K562 (cell line): ENCODE measurements at regions not wholly inside any gene's neighbourhood (a gene's known extent, or its start where the extent isn't known, plus 50 kb on each side); places are given as distances from the start of the nearest gene placed in this dataset.
"Not testable (repeated sequence)": the region's sequence is repeated elsewhere in the genome, so short reads cannot be mapped to it uniquely, and the experiment has no call there.

Experiments used
- ATAC-seq: fragments of 200-7000 bp; cut with Tn5 transposase; 3 replicates; pipeline ENCODE4 v1.9.1; 2020; ENCODE audit warnings: moderate library complexity
- BruUV-seq: library from RNA; stranded (reverse); fragments of 400-500 nt; replicated peaks from 2 replicates; lab custom pipeline; 2021; lab: Mats Ljungman, UMichigan
- CTCF ChIA-PET: fragments of 300-600 bp; formaldehyde crosslinking; extraction: SDS; loops from one replicate; lab custom pipeline; 2021; ENCODE audit warnings: low intra/inter-chr PET ratio; lab: Yijun Ruan, JAX
- POLR2A ChIA-PET: fragments of 300-600, 350-650 bp; sonication (Branson Sonifier 250); formaldehyde crosslinking; extraction: SDS; loops from one replicate; lab custom pipeline; 2021; ENCODE audit warnings: antibody characterized with exemption, inconsistent platforms; lab: Yijun Ruan, JAX
- DNase-seq, 4 experiments: peaks; one replicate each; pipeline versions ENCODE4 v3.0.0 to v3.0.0-alpha.2; 2011 to 2018; ENCODE audit warnings: low spot score in 3 of 4, mixed read lengths in 3 of 4; ENCODE audit errors: extremely low read depth in 1 of 4
- FAIRE-seq: peaks from 2 replicates; lab custom pipeline; 2011; peaks lifted over from hg19 to GRCh38; lab: Jason Lieb, UNC
- H2AFZ ChIP-seq: 2 replicates; pipeline ENCODE4 v1.6.0; 2011; ENCODE audit warnings: low read depth, low read length, control low read depth, inconsistent platforms
- H3K27ac ChIP-seq: fragments of 200-600 bp; 3 replicates; pipeline ENCODE4 v1.8.0; 2011; ENCODE audit warnings: low read depth, mild to moderate bottlenecking, control low read depth, inconsistent platforms, low read length, moderate library complexity, mixed read lengths; ENCODE audit errors: extremely low read depth
- H3K27me3 ChIP-seq, 2 experiments: fragments of 300-600 bp in 1 of 2; 2 replicates in 1 of 2; 3 replicates in 1 of 2; pipeline versions ENCODE4 v1.6.0 to v1.8.0; 2011; ENCODE audit warnings: inconsistent platforms in 2 of 2, low read length in 2 of 2, mild to moderate bottlenecking in 1 of 2, mixed read lengths in 1 of 2, moderate library complexity in 1 of 2; ENCODE audit not compliant: control insufficient read depth in 2 of 2, insufficient read depth in 2 of 2
- H3K36me3 ChIP-seq: fragments of 300-600 bp; 3 replicates; pipeline ENCODE4 v1.8.0; 2011; ENCODE audit warnings: mild to moderate bottlenecking, low read length, inconsistent platforms; ENCODE audit not compliant: control insufficient read depth, insufficient read depth
- H3K4me1 ChIP-seq, 2 experiments: fragments of 200-600 bp in 1 of 2; replicated peaks in 1 of 2; 2 replicates in 1 of 2; 3 replicates in 1 of 2; pipeline versions ENCODE4 v1.5.1 to v1.8.0; 2011; ENCODE audit warnings: inconsistent platforms in 2 of 2, low read length in 2 of 2, mild to moderate bottlenecking in 1 of 2, mixed read lengths in 1 of 2, moderate library complexity in 1 of 2; ENCODE audit not compliant: control insufficient read depth in 2 of 2, insufficient read depth in 2 of 2
- H3K4me2 ChIP-seq: 2 replicates; pipeline ENCODE4 v1.6.1; 2011; ENCODE audit warnings: low read length, control low read depth, inconsistent platforms, mixed read lengths; ENCODE audit not compliant: insufficient read depth
- H3K4me3 ChIP-seq: fragments of 200-600 bp; sonication (generic), shearing (Covaris generic); 2 replicates; pipeline ENCODE4 v1.5.1; 2016; ENCODE audit warnings: control low read depth, inconsistent platforms
- H3K79me2 ChIP-seq: fragments of 200-600 bp; 3 replicates; pipeline ENCODE4 v1.8.0; 2011; ENCODE audit warnings: low read length, inconsistent platforms; ENCODE audit not compliant: control insufficient read depth, insufficient read depth
- H3K9ac ChIP-seq, 2 experiments: 2 replicates each; pipeline versions ENCODE4 v1.6.0 to v1.6.1; 2011; ENCODE audit warnings: low read depth in 2 of 2, low read length in 2 of 2, control low read depth in 1 of 2, inconsistent platforms in 1 of 2, mild to moderate bottlenecking in 1 of 2, mixed read lengths in 1 of 2; ENCODE audit not compliant: insufficient read depth in 1 of 2
- H3K9me1 ChIP-seq: one replicate; pipeline ENCODE4 v1.6.0; 2011; ENCODE audit warnings: inconsistent platforms, mild to moderate bottlenecking, low read length, moderate library complexity; ENCODE audit not compliant: control insufficient read depth, insufficient read depth
- H3K9me3 ChIP-seq: replicated peaks from 2 replicates; pipeline ENCODE4 v1.5.1; 2011; ENCODE audit warnings: low read depth, low read length, inconsistent platforms; ENCODE audit not compliant: control insufficient read depth, insufficient read depth
- H4K20me1 ChIP-seq: replicated peaks from 2 replicates; pipeline ENCODE4 v1.6.1; 2011; ENCODE audit warnings: low read length, inconsistent platforms, mixed read lengths; ENCODE audit not compliant: control insufficient read depth, insufficient read depth
- ARID1B ChIP-seq: fragments of 450-650 bp; IDR thresholded peaks from 2 replicates; pipeline ENCODE4 v1.6.1; 2016; ENCODE audit warnings: antibody characterized with exemption, mild to moderate bottlenecking, inconsistent platforms
- CBFA2T2 ChIP-seq: fragments of 450-650 bp; conservative IDR thresholded peaks from 2 replicates; pipeline ENCODE4 v1.6.1; 2017; ENCODE audit warnings: mild to moderate bottlenecking
- CBFA2T3 ChIP-seq: fragments of 450-650 bp; IDR thresholded peaks from 2 replicates; pipeline ENCODE4 v1.6.1; 2017
- DPF2 ChIP-seq: fragments of 450-650 bp; IDR thresholded peaks from 2 replicates; pipeline ENCODE4 v1.6.1; 2016
- EP300 ChIP-seq: IDR thresholded peaks from 2 replicates; pipeline ENCODE4 v1.6.1; 2012; ENCODE audit warnings: low read length, improper control_type of control experiment
- L3MBTL2 ChIP-seq: fragments of 450-650 bp; IDR thresholded peaks from 2 replicates; pipeline ENCODE4 v1.6.1; 2016; ENCODE audit warnings: mild to moderate bottlenecking, moderate library complexity
- MEIS2 ChIP-seq: fragments of 450-650 bp; IDR thresholded peaks from 2 replicates; pipeline ENCODE4 v1.6.1; 2014; ENCODE audit warnings: mild to moderate bottlenecking; ENCODE audit not compliant: partially characterized antibody
- MTA2 ChIP-seq: fragments of 450-650 bp; IDR thresholded peaks from 2 replicates; pipeline ENCODE4 v1.6.1; 2016; ENCODE audit warnings: low read depth
- NCOR1 ChIP-seq: fragments of 450-650 bp; IDR thresholded peaks from 2 replicates; pipeline ENCODE4 v1.6.1; 2016; ENCODE audit warnings: mild to moderate bottlenecking, moderate library complexity
- SMAD4 ChIP-seq: fragments of 250-450 bp; sonication (Bioruptor Pico); conservative IDR thresholded peaks from 2 replicates; pipeline ENCODE4 v1.8.0; 2021; ENCODE audit warnings: inconsistent platforms, mild to moderate bottlenecking, moderate library complexity
- SMARCA4 ChIP-seq: fragments of 450-650 bp; IDR thresholded peaks from 2 replicates; pipeline ENCODE4 v1.6.1; 2016
- SOX6 ChIP-seq: fragments of 450-650 bp; IDR thresholded peaks from 2 replicates; pipeline ENCODE4 v1.6.1; 2014; ENCODE audit warnings: mild to moderate bottlenecking
- TAL1 ChIP-seq: fragments of 450-650 bp; IDR thresholded peaks from 2 replicates; pipeline ENCODE4 v1.6.1; 2016; ENCODE audit warnings: mild to moderate bottlenecking
- TCF3 ChIP-seq: sonication (generic); formaldehyde crosslinking; IDR thresholded peaks from 2 replicates; pipeline ENCODE4 v1.4.0; 2020; ENCODE audit warnings: mild to moderate bottlenecking, missing genetic modification reagents
- TEAD4 ChIP-seq, 2 experiments: sonication (generic) in 1 of 2; formaldehyde crosslinking in 1 of 2; IDR thresholded peaks; 2 replicates each; pipeline versions ENCODE4 v1.6.1 to v1.8.0; 2012 to 2022; ENCODE audit warnings: borderline replicate concordance in 1 of 2, inconsistent platforms in 1 of 2, low read length in 1 of 2, mild to moderate bottlenecking in 1 of 2, missing genetic modification reagents in 1 of 2
- TRIM24 ChIP-seq, 2 experiments: fragments of 450-650 bp; IDR thresholded peaks; 2 replicates each; pipeline ENCODE4 v1.6.1; 2016
- WGBS: fragments of 100-300 bp; shearing (Covaris generic); methylation state at CpG from one replicate; pipeline ENCODE4 v1.1.6; 2016; ENCODE audit warnings: low coverage, mixed read lengths; ENCODE audit not compliant: insufficient coverage; ENCODE audit errors: missing lambda C conversion rate; 5-methylcytosine and 5-hydroxymethylcytosine counted together
- in situ Hi-C: fragments of 300-500 bp; cut with MboI; formaldehyde crosslinking; loops from 4 replicates; pipeline ENCODE4 v1.15.0; 2018; ENCODE audit warnings: inconsistent platforms, mixed read lengths
- intact Hi-C: fragments of 100-400 bp; cut with micrococcal nuclease; formaldehyde crosslinking; loops from 2 replicates; pipeline ENCODE4 v1.14.2; 2022
- TF ChIP-seq, protein P1 (sequence below), 2 experiments: IDR thresholded peaks in 1 of 2; conservative IDR thresholded peaks in 1 of 2; 2 replicates each; pipeline ENCODE4 v1.6.1; 2016; ENCODE audit warnings: low read depth in 2 of 2, mild to moderate bottlenecking in 1 of 2, missing compliant biosample characterization in 1 of 2, missing genetic modification characterization in 1 of 2, moderate library complexity in 1 of 2
- TF ChIP-seq, protein P2 (sequence below): fragments of 450-650 bp; IDR thresholded peaks from 2 replicates; pipeline ENCODE4 v1.6.1; 2016

GRCh38 chr1:95167503-95167902 lies 50.3 kb downstream of the TLCD4 start:
- H3K27me3 ChIP-seq; BruUV-seq; FAIRE-seq; H2AFZ ChIP-seq; H3K9me1 ChIP-seq; CTCF ChIA-PET; ATAC-seq; H3K9ac ChIP-seq; H3K36me3 ChIP-seq; H3K27ac ChIP-seq; H3K79me2 ChIP-seq; H3K4me3 ChIP-seq; H3K4me2 ChIP-seq; H4K20me1 ChIP-seq; in situ Hi-C loops; intact Hi-C loops; H3K9me3 ChIP-seq; TF ChIP-seq TEAD4 (CRISPR knock-in tag; IDR thresholded peaks at IDR 0.05; ENCODE audit: borderline replicate concordance): not testable (repeated sequence)
- TF ChIP-seq NCOR1: peak; percentile 65
- peak; percentile 75 for TF ChIP-seq ARID1B
- peak; percentile 31; the same call in 1 of the 2 replicates for TF ChIP-seq L3MBTL2
- 0 out of 4 replicates have a peak, but pooled peaks of 1 of the 2 experiments have one; percentile 39 for TF ChIP-seq TRIM24 (IDR thresholded peaks at IDR 0.05)
- TF ChIP-seq MEIS2: peak; percentile 81
- peak; percentile 33; the same call in 1 of the 2 replicates for TF ChIP-seq SOX6
- TF ChIP-seq, protein P1, sequence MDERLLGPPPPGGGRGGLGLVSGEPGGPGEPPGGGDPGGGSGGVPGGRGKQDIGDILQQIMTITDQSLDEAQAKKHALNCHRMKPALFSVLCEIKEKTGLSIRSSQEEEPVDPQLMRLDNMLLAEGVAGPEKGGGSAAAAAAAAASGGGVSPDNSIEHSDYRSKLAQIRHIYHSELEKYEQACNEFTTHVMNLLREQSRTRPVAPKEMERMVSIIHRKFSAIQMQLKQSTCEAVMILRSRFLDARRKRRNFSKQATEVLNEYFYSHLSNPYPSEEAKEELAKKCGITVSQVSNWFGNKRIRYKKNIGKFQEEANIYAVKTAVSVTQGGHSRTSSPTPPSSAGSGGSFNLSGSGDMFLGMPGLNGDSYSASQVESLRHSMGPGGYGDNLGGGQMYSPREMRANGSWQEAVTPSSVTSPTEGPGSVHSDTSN (CRISPR knock-in tag; IDR thresholded peaks at IDR 0.05; ENCODE audit: low read depth): not testable (repeated sequence)
- TF ChIP-seq, protein P1 (tag; conservative IDR thresholded peaks at IDR 0.05; ENCODE audit: low read depth): peak; percentile 61
- TF ChIP-seq, protein P2, sequence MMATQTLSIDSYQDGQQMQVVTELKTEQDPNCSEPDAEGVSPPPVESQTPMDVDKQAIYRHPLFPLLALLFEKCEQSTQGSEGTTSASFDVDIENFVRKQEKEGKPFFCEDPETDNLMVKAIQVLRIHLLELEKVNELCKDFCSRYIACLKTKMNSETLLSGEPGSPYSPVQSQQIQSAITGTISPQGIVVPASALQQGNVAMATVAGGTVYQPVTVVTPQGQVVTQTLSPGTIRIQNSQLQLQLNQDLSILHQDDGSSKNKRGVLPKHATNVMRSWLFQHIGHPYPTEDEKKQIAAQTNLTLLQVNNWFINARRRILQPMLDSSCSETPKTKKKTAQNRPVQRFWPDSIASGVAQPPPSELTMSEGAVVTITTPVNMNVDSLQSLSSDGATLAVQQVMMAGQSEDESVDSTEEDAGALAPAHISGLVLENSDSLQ: peak; percentile 50
- peak; percentile 17; the same call in 1 of the 2 replicates for TF ChIP-seq EP300
- TF ChIP-seq TCF3 (CRISPR knock-in tag): peak; percentile 54
- peak; percentile 69 for TF ChIP-seq CBFA2T2
- peak; percentile 78 for TF ChIP-seq CBFA2T3
- peak; percentile 38; the same call in 1 of the 2 replicates for TF ChIP-seq TEAD4 (IDR thresholded peaks at IDR 0.05; ENCODE audit: low read length)
- peak; percentile 92 for TF ChIP-seq SMAD4
- TF ChIP-seq DPF2: peak; percentile 32; the same call in 1 of the 2 replicates
- peak; percentile 28; the same call in 1 of the 2 replicates for TF ChIP-seq MTA2
- TF ChIP-seq SMARCA4: peak; percentile 16; the same call in 1 of the 2 replicates
- TF ChIP-seq TAL1: peak; percentile 63
- POLR2A ChIA-PET: interaction anchor here (0.6 to 2.5 kb wide), 2 partner anchors 12 to 66 kb away, joined by 3 to 14 read pairs; no protein-coding TSS in a partner anchor
- peaks cover 17 to 26% of the 10 kb centered on the region in 2 experiments for H3K4me1 ChIP-seq
- 6% methylated on average over 6 of the region's 8 CpGs for whole genome bisulfite sequencing
- peak in 1 of 4 experiments; percentile 48 for DNase-seq
